B cell (primary cell): ENCODE measurements at regions not wholly inside any gene's neighbourhood (a gene's known extent, or its start where the extent isn't known, plus 50 kb on each side); places are given as distances from the start of the nearest gene placed in this dataset.

Source experiments
- ATAC-seq: fragments of 200-7000 bp; cut with Tn5 transposase; one replicate; pipeline ENCODE4 v1.10.0; 2021; ENCODE audit warnings: low read depth, mild to moderate bottlenecking, moderate number of reproducible peaks, moderate library complexity
- CTCF ChIA-PET: fragments of 350-600 bp; sonication (Branson Sonifier 250); formaldehyde crosslinking; loops from one replicate; lab custom pipeline; 2021; ENCODE audit warnings: antibody characterized with exemption, inconsistent platforms; lab: Charles Lee
- POLR2A ChIA-PET: fragments of 350-600 bp; sonication (Branson Sonifier 250); formaldehyde crosslinking; loops from one replicate; lab custom pipeline; 2021; ENCODE audit warnings: antibody characterized with exemption; lab: Charles Lee
- DNase-seq: peaks from one replicate; pipeline ENCODE4 v3.0.0; 2013
- H2AFZ ChIP-seq: 2 replicates; pipeline ENCODE4 v1.6.1; 2012; ENCODE audit warnings: mild to moderate bottlenecking, low read depth, low read length; ENCODE audit not compliant: insufficient read depth, poor library complexity, severe bottlenecking
- H3K27ac ChIP-seq, 2 donors: 1 replicate in 1 of 2; 2 replicates in 1 of 2; pipeline ENCODE4 v1.5.1; 2012 to 2013; ENCODE audit warnings: low read length in 2 of 2, mild to moderate bottlenecking in 2 of 2, moderate library complexity in 1 of 2
- H3K27me3 ChIP-seq, 4 experiments: fragments of 200-600 bp in 1 of 4; sonication (generic) in 1 of 4; replicated peaks in 1 of 4; 1 replicate in 2 of 4; 2 replicates in 2 of 4; pipeline versions ENCODE4 v1.6.1 to v1.7.0; 2013 to 2016; ENCODE audit warnings: low read length in 3 of 4, mild to moderate bottlenecking in 2 of 4, mixed read lengths in 1 of 4, moderate library complexity in 1 of 4; ENCODE audit not compliant: insufficient read depth in 4 of 4, control insufficient read depth in 3 of 4; ENCODE audit errors: control extremely low read depth in 1 of 4
- H3K36me3 ChIP-seq, 2 experiments: replicated peaks in 1 of 2; 1 replicate in 1 of 2; 2 replicates in 1 of 2; pipeline versions ENCODE4 v1.6.1 to v1.7.1; 2013; ENCODE audit warnings: low read length in 1 of 2; ENCODE audit not compliant: insufficient read depth in 2 of 2, control insufficient read depth in 1 of 2; ENCODE audit errors: control extremely low read depth in 1 of 2, extremely low read depth in 1 of 2
- H3K4me1 ChIP-seq, 2 donors: fragments of 200-600 bp in 1 of 2; sonication (generic) in 1 of 2; 1 replicate in 1 of 2; 2 replicates in 1 of 2; pipeline versions ENCODE4 v1.5.1 to v1.6.1; 2013 to 2017; ENCODE audit warnings: low read length in 2 of 2; ENCODE audit not compliant: control insufficient read depth in 2 of 2, insufficient read depth in 2 of 2
- H3K4me2 ChIP-seq: replicated peaks from 2 replicates; pipeline ENCODE3; 2012; ENCODE audit warnings: mild to moderate bottlenecking, low read depth, low read length; ENCODE audit not compliant: poor library complexity, severe bottlenecking
- H3K4me3 ChIP-seq, 5 experiments: fragments of 200-600 bp in 1 of 5; sonication (generic) in 1 of 5; 1 replicate in 3 of 5; 2 replicates in 2 of 5; pipeline versions ENCODE4 v1.5.1 to v1.7.0; 2011 to 2016; ENCODE audit warnings: low read length in 4 of 5, mild to moderate bottlenecking in 4 of 5, low read depth in 2 of 5, control low read depth in 1 of 5, moderate library complexity in 1 of 5; ENCODE audit not compliant: insufficient read depth in 1 of 5; ENCODE audit errors: control extremely low read depth in 1 of 5, extremely low read depth in 1 of 5
- H3K79me2 ChIP-seq: fragments of 200-600 bp; sonication (generic); one replicate; pipeline ENCODE4 v1.6.0; 2016; ENCODE audit warnings: low read length; ENCODE audit not compliant: control insufficient read depth, insufficient read depth
- H3K9ac ChIP-seq: fragments of 200-600 bp; sonication (generic); 2 replicates; pipeline ENCODE4 v1.6.1; 2017; ENCODE audit warnings: mild to moderate bottlenecking, low read length, moderate library complexity
- H3K9me3 ChIP-seq, 3 donors: one replicate each; pipeline versions ENCODE4 v1.6.1 to v1.7.1; 2013; ENCODE audit warnings: low read length in 2 of 3; ENCODE audit not compliant: control insufficient read depth in 2 of 3, insufficient read depth in 1 of 3; ENCODE audit errors: control extremely low read depth in 1 of 3
- H4K20me1 ChIP-seq: 2 replicates; pipeline ENCODE4 v1.6.0; 2012; ENCODE audit warnings: mild to moderate bottlenecking, low read length; ENCODE audit not compliant: insufficient read depth, control insufficient read depth, poor library complexity, severe bottlenecking
- H3K27ac Mint-ChIP-seq: one replicate; pipeline ENCODE4 v1.8.0; 2021; ENCODE audit warnings: mixed read lengths
- H3K27me3 Mint-ChIP-seq: one replicate; pipeline ENCODE4 v1.8.0; 2021; ENCODE audit warnings: mixed read lengths
- H3K4me1 Mint-ChIP-seq: one replicate; pipeline ENCODE4 v1.8.0; 2021; ENCODE audit warnings: mixed read lengths
- H3K4me3 Mint-ChIP-seq: one replicate; pipeline ENCODE4 v1.8.0; 2021; ENCODE audit warnings: mixed read lengths
- H3K9me3 Mint-ChIP-seq: one replicate; pipeline ENCODE4 v1.8.0; 2022; ENCODE audit warnings: mixed read lengths; ENCODE audit not compliant: insufficient read depth
- EZH2 ChIP-seq: IDR thresholded peaks from 2 replicates; pipeline ENCODE4 v1.6.1; 2012; ENCODE audit warnings: borderline replicate concordance, low read depth, mild to moderate bottlenecking, moderate library complexity, low read length; ENCODE audit not compliant: insufficient read depth, poor library complexity, severe bottlenecking
- WGBS: methylation state at CpG from one replicate; pipeline ENCODE4 v1.1.5; 2013; ENCODE audit warnings: missing lambda C conversion rate; ENCODE audit not compliant: insufficient coverage; 5-methylcytosine and 5-hydroxymethylcytosine counted together
- intact Hi-C: fragments of 100-400 bp; cut with micrococcal nuclease; formaldehyde crosslinking; loops from one replicate; pipeline ENCODE4 v1.10.0; 2022
- TF ChIP-seq, protein P1 (sequence below): fragments of 200-600 bp; IDR thresholded peaks from one replicate; pipeline ENCODE4 v1.8.0; 2022; ENCODE audit warnings: antibody characterized with exemption, mild to moderate bottlenecking

DNA sequence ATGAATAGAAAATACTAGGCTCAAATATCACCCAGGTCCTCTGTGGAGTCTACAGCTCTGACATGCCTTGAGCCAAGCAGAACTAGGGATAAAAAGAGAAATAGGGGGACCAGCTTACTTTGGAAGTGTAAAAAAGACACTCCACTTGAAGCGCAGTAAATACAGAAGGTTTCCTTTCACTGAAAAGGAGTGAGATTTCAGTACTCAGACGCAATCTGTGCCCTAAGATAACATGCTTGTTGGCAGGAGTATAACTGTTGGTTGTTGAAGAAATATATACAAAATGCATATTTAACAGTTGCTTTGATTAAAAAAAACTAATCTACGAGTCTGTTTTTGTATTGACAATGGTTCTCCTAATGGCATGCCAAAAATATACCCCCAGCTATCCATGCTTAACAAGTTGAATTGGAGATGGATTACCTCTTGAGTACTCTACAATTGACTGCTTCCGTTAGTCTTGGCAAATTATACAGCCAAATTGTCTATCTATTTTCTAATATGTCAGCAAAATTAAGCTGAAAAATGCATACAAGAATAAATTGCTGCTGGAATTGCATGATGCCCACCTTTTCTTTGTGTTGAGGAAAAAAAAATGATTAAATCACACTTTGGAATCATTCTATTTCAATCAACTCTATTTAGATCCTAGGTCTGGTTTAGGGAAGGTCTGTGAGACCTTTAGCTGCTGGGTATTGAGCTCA lies 91.6 kb downstream of the FAT3 start:
- 100% methylated on average over 1 of the region's 4 CpGs for WGBS
- no peaks in the 10 kb centered on the region for H3K27me3 Mint-ChIP-seq
- intact Hi-C loops = no loop called here
- H3K79me2 ChIP-seq = no peaks in the 10 kb centered on the region
- no peaks in the 10 kb centered on the region for H3K9me3 Mint-ChIP-seq
- no peak overlapping the region for H3K27ac Mint-ChIP-seq
- H3K4me1 ChIP-seq = no peaks in the 10 kb centered on the region
- ChIA-PET POLR2A (no interaction called here), CTCF (no interaction called here)
- no peaks in the 10 kb centered on the region for H3K36me3 ChIP-seq
- no peak overlapping the region for H3K27ac ChIP-seq
- H3K4me1 Mint-ChIP-seq = no peaks in the 10 kb centered on the region
- H3K9ac ChIP-seq = no peak overlapping the region
- no peak overlapping the region for H2AFZ ChIP-seq
- H3K27me3 ChIP-seq = no peaks in the 10 kb centered on the region
- TF ChIP-seq, protein P1, sequence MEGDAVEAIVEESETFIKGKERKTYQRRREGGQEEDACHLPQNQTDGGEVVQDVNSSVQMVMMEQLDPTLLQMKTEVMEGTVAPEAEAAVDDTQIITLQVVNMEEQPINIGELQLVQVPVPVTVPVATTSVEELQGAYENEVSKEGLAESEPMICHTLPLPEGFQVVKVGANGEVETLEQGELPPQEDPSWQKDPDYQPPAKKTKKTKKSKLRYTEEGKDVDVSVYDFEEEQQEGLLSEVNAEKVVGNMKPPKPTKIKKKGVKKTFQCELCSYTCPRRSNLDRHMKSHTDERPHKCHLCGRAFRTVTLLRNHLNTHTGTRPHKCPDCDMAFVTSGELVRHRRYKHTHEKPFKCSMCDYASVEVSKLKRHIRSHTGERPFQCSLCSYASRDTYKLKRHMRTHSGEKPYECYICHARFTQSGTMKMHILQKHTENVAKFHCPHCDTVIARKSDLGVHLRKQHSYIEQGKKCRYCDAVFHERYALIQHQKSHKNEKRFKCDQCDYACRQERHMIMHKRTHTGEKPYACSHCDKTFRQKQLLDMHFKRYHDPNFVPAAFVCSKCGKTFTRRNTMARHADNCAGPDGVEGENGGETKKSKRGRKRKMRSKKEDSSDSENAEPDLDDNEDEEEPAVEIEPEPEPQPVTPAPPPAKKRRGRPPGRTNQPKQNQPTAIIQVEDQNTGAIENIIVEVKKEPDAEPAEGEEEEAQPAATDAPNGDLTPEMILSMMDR = no peak
- no peak for TF ChIP-seq EZH2
- H3K4me3 ChIP-seq = no peak overlapping the region
- ATAC-seq (no peak), DNase-seq (no peak)
- no peak overlapping the region for H3K4me3 Mint-ChIP-seq
- no peaks in the 10 kb centered on the region for H4K20me1 ChIP-seq
- H3K9me3 ChIP-seq = no peaks in the 10 kb centered on the region
- H3K4me2 ChIP-seq = no peak overlapping the region

GRCh38 chr11:92317222-92317621 lies 92.6 kb downstream of the FAT3 start:
- no peaks in the 10 kb centered on the region for H3K9me3 Mint-ChIP-seq
- Histone ChIP-seq H3K4me2 (no peak overlapping the region), H3K79me2 (no peaks in the 10 kb centered on the region), H3K36me3 (no peaks in the 10 kb centered on the region), H3K9ac (no peak overlapping the region), H2AFZ (no peak overlapping the region), H3K4me1 (no peaks in the 10 kb centered on the region), H3K27ac (no peak overlapping the region), H3K9me3 (no peaks in the 10 kb centered on the region), H3K27me3 (no peaks in the 10 kb centered on the region), H4K20me1 (no peaks in the 10 kb centered on the region), H3K4me3 (no peak overlapping the region)
- ATAC-seq = no peak
- intact Hi-C loops = no loop called here
- POLR2A ChIA-PET = no interaction called here
- H3K27ac Mint-ChIP-seq = no peak overlapping the region
- H3K4me1 Mint-ChIP-seq = no peaks in the 10 kb centered on the region
- CTCF ChIA-PET = no interaction called here
- TF ChIP-seq, protein P1 = no peak
- no peak for TF ChIP-seq EZH2
- no peak overlapping the region for H3K4me3 Mint-ChIP-seq
- no peak for DNase-seq
- no peaks in the 10 kb centered on the region for H3K27me3 Mint-ChIP-seq
